SK-N-SH (cell line): ENCODE measurements at regions not wholly inside any gene's neighbourhood (a gene's known extent, or its start where the extent isn't known, plus 50 kb on each side); places are given as distances from the start of the nearest gene placed in this dataset.

Experiments
- CTCF ChIA-PET: fragments of 300-600, 350-600 bp; formaldehyde crosslinking; extraction: SDS; loops from one replicate; lab custom pipeline; 2021; lab: Yijun Ruan, JAX
- POLR2A ChIA-PET: fragments of 350-600 bp; sonication (Branson Sonifier 250); formaldehyde crosslinking; extraction: SDS; loops from one replicate; lab custom pipeline; 2020; ENCODE audit warnings: antibody characterized with exemption, inconsistent platforms; lab: Yijun Ruan, JAX
- DNase-seq: peaks from one replicate; pipeline ENCODE4 v3.0.0; 2012
- H2AFZ ChIP-seq: fragments of 200-600 bp; sonication (generic); 2 replicates; pipeline ENCODE4 v1.8.1; 2016; ENCODE audit warnings: antibody characterized with exemption, mild to moderate bottlenecking, low read depth
- H3F3A ChIP-seq: fragments of 200-600 bp; sonication (generic); replicated peaks from 2 replicates; pipeline ENCODE3; 2016; ENCODE audit warnings: antibody characterized with exemption, mild to moderate bottlenecking; ENCODE audit not compliant: insufficient read depth
- H3K27ac ChIP-seq, 2 experiments: fragments of 200-500 bp in 1 of 2; fragments of 200-600 bp in 1 of 2; sonication (Bioruptor generic) in 1 of 2; sonication (generic), shearing (Covaris generic) in 1 of 2; 2 replicates each; pipeline versions ENCODE4 v1.5.1 to v1.6.1; 2014 to 2016; ENCODE audit warnings: low read depth in 2 of 2, inconsistent platforms in 1 of 2, low read length in 1 of 2, mild to moderate bottlenecking in 1 of 2, mixed read lengths in 1 of 2
- H3K27me3 ChIP-seq: fragments of 200-600 bp; sonication (generic), shearing (Covaris generic); 2 replicates; pipeline ENCODE4 v1.6.1; 2016; ENCODE audit warnings: mixed run types; ENCODE audit not compliant: insufficient read depth
- H3K36me3 ChIP-seq, 2 experiments: fragments of 200-500 bp in 1 of 2; fragments of 200-600 bp in 1 of 2; sonication (Bioruptor generic) in 1 of 2; sonication (generic) in 1 of 2; replicated peaks in 1 of 2; 2 replicates each; pipeline versions ENCODE3 to v1.5.1; 2014 to 2016; ENCODE audit warnings: low read length in 1 of 2, mild to moderate bottlenecking in 1 of 2; ENCODE audit not compliant: insufficient read depth in 2 of 2, control insufficient read depth in 1 of 2
- H3K4me1 ChIP-seq, 2 experiments: fragments of 200-500 bp in 1 of 2; fragments of 200-600 bp in 1 of 2; sonication (Bioruptor generic) in 1 of 2; sonication (generic), shearing (Covaris generic) in 1 of 2; 2 replicates each; pipeline versions ENCODE4 v1.5.1 to v1.6.1; 2014 to 2016; ENCODE audit warnings: low read depth in 1 of 2, low read length in 1 of 2, mixed run types in 1 of 2; ENCODE audit not compliant: insufficient read depth in 2 of 2, control insufficient read depth in 1 of 2
- H3K4me2 ChIP-seq: fragments of 200-600 bp; sonication (generic), shearing (Covaris generic); 2 replicates; pipeline ENCODE4 v1.6.1; 2017; ENCODE audit warnings: mixed run types
- H3K4me3 ChIP-seq, 2 experiments: fragments of 200-500 bp in 1 of 2; fragments of 200-600 bp in 1 of 2; sonication (Bioruptor generic) in 1 of 2; sonication (generic), shearing (Covaris generic) in 1 of 2; 2 replicates each; pipeline versions ENCODE4 v1.5.1 to v1.8.1; 2014 to 2016; ENCODE audit warnings: low read depth in 2 of 2, inconsistent platforms in 1 of 2, low read length in 1 of 2, mild to moderate bottlenecking in 1 of 2, mixed read lengths in 1 of 2, moderate library complexity in 1 of 2
- H3K79me2 ChIP-seq: fragments of 200-600 bp; sonication (generic); 2 replicates; pipeline ENCODE4 v1.8.1; 2017; ENCODE audit warnings: mild to moderate bottlenecking; ENCODE audit not compliant: insufficient read depth
- H3K9ac ChIP-seq: fragments of 200-600 bp; sonication (generic); 2 replicates; pipeline ENCODE4 v1.6.1; 2017; ENCODE audit warnings: mixed run types
- H3K9me2 ChIP-seq: fragments of 200-600 bp; sonication (generic); 2 replicates; pipeline ENCODE4 v1.6.1; 2017; ENCODE audit warnings: mixed run types
- H3K9me3 ChIP-seq: fragments of 200-600 bp; sonication (generic); 2 replicates; pipeline ENCODE4 v1.6.1; 2017; ENCODE audit warnings: mixed run types, mild to moderate bottlenecking, moderate library complexity
- H4K20me1 ChIP-seq: fragments of 200-600 bp; sonication (generic); 2 replicates; pipeline ENCODE4 v1.6.1; 2017; ENCODE audit warnings: mild to moderate bottlenecking, mixed run types; ENCODE audit not compliant: insufficient read depth
- CHD2 ChIP-seq: fragments of 150-350 bp; IDR thresholded peaks from 2 replicates; pipeline ENCODE4 v1.6.1; 2018; ENCODE audit warnings: low read length; ENCODE audit not compliant: partially characterized antibody
- ELF1 ChIP-seq: IDR thresholded peaks from 2 replicates; pipeline ENCODE4 v1.4.0; 2012
- EZH2phosphoT487 ChIP-seq: fragments of 200-600 bp; sonication (generic); IDR thresholded peaks from 2 replicates; pipeline ENCODE4 v1.6.1; 2017; ENCODE audit warnings: low read depth, mixed run types, mild to moderate bottlenecking, antibody characterized with exemption, moderate library complexity, borderline replicate concordance
- GABPA ChIP-seq: IDR thresholded peaks from 2 replicates; pipeline ENCODE4 v1.4.0; 2012; ENCODE audit warnings: low read depth, mild to moderate bottlenecking
- MAX ChIP-seq: IDR thresholded peaks from 2 replicates; pipeline ENCODE4 v1.4.0; 2012; ENCODE audit warnings: low read depth
- NRF1 ChIP-seq: IDR thresholded peaks from 2 replicates; pipeline ENCODE4 v1.6.1; 2012; ENCODE audit warnings: low read depth, mild to moderate bottlenecking, low read length
- RCOR1 ChIP-seq: fragments of 150-350 bp; IDR thresholded peaks from 2 replicates; pipeline ENCODE4 v1.6.1; 2017; ENCODE audit warnings: antibody characterized with exemption, low read length
- TAF1 ChIP-seq: IDR thresholded peaks from 2 replicates; pipeline ENCODE4 v1.6.1; 2012; ENCODE audit warnings: low read depth, mild to moderate bottlenecking, low read length, moderate library complexity, borderline replicate concordance
- USF1 ChIP-seq: IDR thresholded peaks from 2 replicates; pipeline ENCODE4 v1.4.0; 2012; ENCODE audit warnings: low read depth, borderline replicate concordance
- WGBS: methylation state at CpG from one replicate; pipeline ENCODE4 v1.1.6; 2017; ENCODE audit warnings: low lambda C conversion rate; 5-methylcytosine and 5-hydroxymethylcytosine counted together

DNA sequence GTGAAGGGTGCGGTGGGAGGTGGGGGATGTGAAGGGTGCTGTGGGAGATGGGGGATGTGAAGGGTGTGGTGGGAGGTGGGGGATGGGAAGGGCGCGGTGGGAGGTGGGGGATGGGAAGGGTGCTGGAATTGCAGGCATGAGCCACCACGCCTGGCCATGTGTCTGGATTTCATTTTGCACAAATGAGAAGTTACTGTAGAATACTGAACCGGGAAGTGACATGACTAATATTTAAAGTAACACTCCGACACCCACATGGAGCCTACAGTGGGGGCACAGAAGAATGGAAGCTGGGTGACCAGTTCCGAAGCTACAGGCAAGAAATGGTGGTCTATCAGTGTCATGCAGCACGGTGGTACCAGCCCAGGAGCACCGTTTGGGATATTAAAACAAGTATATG lies 69.9 kb upstream of the SPTLC1 start:
- H3K9me3 ChIP-seq = no peaks in the 10 kb centered on the region
- H3K27me3 ChIP-seq = no peaks in the 10 kb centered on the region
- no peak overlapping the region for H3K9ac ChIP-seq
- no peak for DNase-seq
- no peak overlapping the region for H3K4me2 ChIP-seq
- TF ChIP-seq CHD2 (no peak), USF1 (no peak), ELF1 (no peak), GABPA (no peak)
- 42% methylated on average over 9 of the region's 9 CpGs for WGBS
- H4K20me1 ChIP-seq = no peaks in the 10 kb centered on the region
- ChIA-PET CTCF (no interaction called here), POLR2A (no interaction called here)
- no peaks in the 10 kb centered on the region for H3K36me3 ChIP-seq
- no peaks in the 10 kb centered on the region; a peak in 1 of 4 replicates for H3K4me1 ChIP-seq
- no peaks in the 10 kb centered on the region for H3K9me2 ChIP-seq
- H3F3A ChIP-seq = no peaks in the 10 kb centered on the region
- H3K4me3 ChIP-seq = no peak overlapping the region
- no peaks in the 10 kb centered on the region for H3K79me2 ChIP-seq
- no peak overlapping the region for H2AFZ ChIP-seq
- H3K27ac ChIP-seq = no peak overlapping the region

DNA sequence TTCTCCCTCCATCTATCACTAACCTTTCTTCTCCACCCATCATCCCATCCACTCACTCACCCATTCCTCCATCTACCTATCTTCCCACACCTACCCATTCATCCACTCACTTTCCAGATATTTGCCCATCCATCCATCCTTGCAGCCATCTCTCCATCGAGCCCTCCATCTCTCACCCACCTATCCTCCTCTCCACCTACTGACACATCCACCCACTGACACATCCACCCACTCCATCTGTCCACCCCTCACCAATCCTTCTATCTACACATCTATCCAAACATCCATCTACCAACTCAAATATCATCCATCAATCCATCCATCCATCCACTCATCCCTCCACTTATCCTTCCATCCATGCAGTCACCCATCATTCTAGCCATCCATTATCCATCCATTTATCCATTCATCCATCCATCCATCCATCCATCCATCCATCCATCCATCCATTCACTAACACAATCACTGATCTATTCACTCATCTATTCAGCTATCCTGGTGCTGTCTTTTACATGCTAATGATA lies 68.9 kb upstream of the SPTLC1 start:
- H3K27me3 ChIP-seq = no peaks in the 10 kb centered on the region
- H3K36me3 ChIP-seq = no peaks in the 10 kb centered on the region
- H3K4me2 ChIP-seq = no peak overlapping the region
- H3F3A ChIP-seq = no peaks in the 10 kb centered on the region
- no peaks in the 10 kb centered on the region for H4K20me1 ChIP-seq
- CTCF ChIA-PET = no interaction called here
- H3K9me2 ChIP-seq = no peaks in the 10 kb centered on the region
- WGBS = 3% methylated on average over 1 of the region's 1 CpG
- TF ChIP-seq MAX (no peak), EZH2phosphoT487 (no peak)
- no peaks in the 10 kb centered on the region for H3K9me3 ChIP-seq
- no peaks in the 10 kb centered on the region for H3K79me2 ChIP-seq
- H3K4me1 ChIP-seq = no peaks in the 10 kb centered on the region; a peak in 1 of 4 replicates
- POLR2A ChIA-PET = no interaction called here
- H3K9ac ChIP-seq = no peak overlapping the region
- no peak overlapping the region for H3K4me3 ChIP-seq
- H2AFZ ChIP-seq = no peak overlapping the region
- no peak overlapping the region for H3K27ac ChIP-seq
- no peak for DNase-seq

- POLR2A ChIA-PET = no interaction called here
- CTCF ChIA-PET = no interaction called here
- no peak for DNase-seq
- no peaks in the 10 kb centered on the region for H3K27me3 ChIP-seq
- no peaks in the 10 kb centered on the region for H3F3A ChIP-seq
- no peak overlapping the region for H3K27ac ChIP-seq
- no peak overlapping the region for H2AFZ ChIP-seq
- H3K9me2 ChIP-seq = no peaks in the 10 kb centered on the region
- H3K4me3 ChIP-seq = no peak overlapping the region
- H4K20me1 ChIP-seq = no peaks in the 10 kb centered on the region
- TF ChIP-seq TAF1 (no peak), RCOR1 (no peak), ELF1 (no peak), USF1 (no peak), CHD2 (no peak), NRF1 (no peak), GABPA (no peak)
- TF ChIP-seq, all 33 proteins: peak for 0
- Histone ChIP-seq H3K9ac (no peak overlapping the region), H3K4me1 (no peaks in the 10 kb centered on the region; a peak in 1 of 4 replicates), H3K4me2 (no peak overlapping the region), H3K36me3 (no peaks in the 10 kb centered on the region), H3K79me2 (no peaks in the 10 kb centered on the region), H3K9me3 (no peaks in the 10 kb centered on the region)
- WGBS = 30% methylated on average over 5 of the region's 5 CpGs
Measured at GRCh38 chr9:92183449-92183848, 68.2 kb upstream of the SPTLC1 start.
